Central memory CD8-positive, alpha-beta T cell (primary cell): ENCODE measurements at regions not wholly inside any gene's neighbourhood (a gene's known extent, or its start where the extent isn't known, plus 50 kb on each side); places are given as distances from the start of the nearest gene placed in this dataset.

Source experiments
- ATAC-seq: fragments of 150-1000 bp; cut with Tn5 transposase; replicated peaks from 2 replicates; pipeline ENCODE4 v1.10.0; 2022; ENCODE audit warnings: mild to moderate bottlenecking, moderate FRiP score, moderate number of reproducible peaks; ENCODE audit not compliant: poor library complexity, severe bottlenecking; ENCODE audit errors: extremely low read depth
- DNase-seq, 2 donors: peaks; one replicate each; pipeline ENCODE4 v3.0.0; 2021; ENCODE audit warnings: low spot score in 2 of 2
- H3K27ac Mint-ChIP-seq: one replicate; pipeline ENCODE4 v1.8.0; 2022; ENCODE audit warnings: low read depth, mild to moderate bottlenecking, moderate library complexity, mixed read lengths
- H3K27me3 Mint-ChIP-seq: one replicate; pipeline ENCODE4 v1.8.0; 2022; ENCODE audit warnings: mixed read lengths
- H3K36me3 Mint-ChIP-seq: one replicate; pipeline ENCODE4 v1.8.0; 2022; ENCODE audit warnings: mild to moderate bottlenecking, moderate library complexity, mixed read lengths; ENCODE audit not compliant: insufficient read depth
- H3K4me1 Mint-ChIP-seq: one replicate; pipeline ENCODE4 v1.8.0; 2022; ENCODE audit warnings: mixed read lengths
- H3K4me3 Mint-ChIP-seq: one replicate; pipeline ENCODE4 v1.8.0; 2022; ENCODE audit warnings: mild to moderate bottlenecking, moderate library complexity, mixed read lengths
- H3K9me3 Mint-ChIP-seq: one replicate; pipeline ENCODE4 v1.8.0; 2022; ENCODE audit warnings: mixed read lengths

DNA sequence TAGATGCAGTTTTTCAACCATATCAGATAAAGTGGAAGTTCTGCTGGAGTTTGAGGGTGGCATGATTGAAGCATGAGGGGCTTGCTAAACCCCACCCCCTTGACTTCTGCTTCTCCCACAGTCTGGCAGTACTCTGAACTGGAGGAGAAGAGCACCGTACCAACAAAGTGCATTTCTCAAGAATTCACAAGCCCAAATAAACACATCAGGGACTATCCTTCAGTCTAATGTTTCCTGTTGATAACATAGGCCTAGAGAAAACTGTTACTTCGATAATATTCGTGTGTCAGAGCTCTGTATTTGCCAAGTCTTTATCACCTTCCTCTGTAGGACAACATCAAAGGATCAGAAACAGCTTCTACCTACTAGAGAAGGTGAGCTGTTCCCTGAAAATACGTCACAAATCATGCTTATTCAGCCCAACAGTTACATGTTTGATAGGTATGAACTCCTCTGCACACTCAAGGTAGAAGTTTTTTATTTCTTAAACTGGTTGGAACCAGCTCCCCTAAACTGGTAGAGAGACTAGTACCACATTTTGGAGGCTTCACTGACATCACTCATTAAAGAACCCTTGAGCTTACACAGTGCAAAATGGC is 117.8 kb upstream of the PRNP start:
- no peak for DNase-seq
- H3K4me1 Mint-ChIP-seq = no peaks in the 10 kb centered on the region

GRCh38 chr20:4567170-4567569 is 119.1 kb upstream of the PRNP start:
- no peak overlapping the region for H3K4me3 Mint-ChIP-seq
- no peaks in the 10 kb centered on the region for H3K4me1 Mint-ChIP-seq
- ATAC-seq (no peak), DNase-seq (no peak)
- no peak overlapping the region for H3K27ac Mint-ChIP-seq
- H3K27me3 Mint-ChIP-seq = peaks cover 75% of the 10 kb centered on the region
- H3K9me3 Mint-ChIP-seq = peaks cover 4% of the 10 kb centered on the region
- no peaks in the 10 kb centered on the region for H3K36me3 Mint-ChIP-seq

More for the DNA sequence above, 117.8 kb upstream of the PRNP start:
- H3K4me3 Mint-ChIP-seq = no peak overlapping the region
- H3K27me3 Mint-ChIP-seq = peaks cover 75% of the 10 kb centered on the region
- no peaks in the 10 kb centered on the region for H3K36me3 Mint-ChIP-seq
- peaks cover 4% of the 10 kb centered on the region for H3K9me3 Mint-ChIP-seq
- no peak overlapping the region for H3K27ac Mint-ChIP-seq
- no peak for ATAC-seq

- no peak for DNase-seq
- no peaks in the 10 kb centered on the region for H3K4me1 Mint-ChIP-seq
- no peak overlapping the region for H3K4me3 Mint-ChIP-seq
- no peak overlapping the region for H3K27ac Mint-ChIP-seq
- ATAC-seq = no peak
- H3K36me3 Mint-ChIP-seq = no peaks in the 10 kb centered on the region
- peaks cover 92% of the 10 kb centered on the region for H3K27me3 Mint-ChIP-seq
- H3K9me3 Mint-ChIP-seq = peaks cover 4% of the 10 kb centered on the region
These were observed 122.7 kb upstream of the PRNP start for GRCh38 chr20:4563534-4563933.

DNA sequence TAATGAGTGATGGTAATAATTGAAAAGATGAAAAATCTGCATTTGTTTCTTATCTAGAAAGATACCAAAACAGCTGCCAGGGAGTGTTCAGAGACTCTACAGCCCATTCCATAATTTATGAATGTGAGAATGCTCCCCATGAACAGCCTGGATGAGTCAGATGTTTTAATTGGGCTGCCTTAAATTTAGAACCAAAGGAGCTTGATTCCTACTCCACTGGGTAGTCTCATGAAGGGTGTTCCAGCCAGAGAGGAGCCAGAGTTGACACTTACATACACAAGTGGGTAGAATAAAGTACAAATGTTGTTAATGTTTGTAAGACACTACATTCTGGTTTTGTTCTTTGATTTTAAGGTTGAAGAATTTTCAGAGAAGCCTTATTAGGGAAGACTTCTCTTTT is 123.2 kb upstream of the PRNP start:
- H3K4me1 Mint-ChIP-seq = no peaks in the 10 kb centered on the region
- DNase-seq = no peak
- H3K27ac Mint-ChIP-seq = no peak overlapping the region
- ATAC-seq = no peak
- H3K9me3 Mint-ChIP-seq = peaks cover 4% of the 10 kb centered on the region
- peaks cover 97% of the 10 kb centered on the region for H3K27me3 Mint-ChIP-seq
- no peak overlapping the region for H3K4me3 Mint-ChIP-seq
- no peaks in the 10 kb centered on the region for H3K36me3 Mint-ChIP-seq

GRCh38 chr20:4560667-4561066 is 125.6 kb upstream of the PRNP start:
- H3K4me3 Mint-ChIP-seq = no peak overlapping the region
- ATAC-seq = no peak
- DNase-seq = no peak
- H3K4me1 Mint-ChIP-seq = no peaks in the 10 kb centered on the region
- H3K27me3 Mint-ChIP-seq = peaks cover 88% of the 10 kb centered on the region
- H3K9me3 Mint-ChIP-seq = peaks cover 4% of the 10 kb centered on the region
- H3K36me3 Mint-ChIP-seq = no peaks in the 10 kb centered on the region
- no peak overlapping the region for H3K27ac Mint-ChIP-seq

DNA sequence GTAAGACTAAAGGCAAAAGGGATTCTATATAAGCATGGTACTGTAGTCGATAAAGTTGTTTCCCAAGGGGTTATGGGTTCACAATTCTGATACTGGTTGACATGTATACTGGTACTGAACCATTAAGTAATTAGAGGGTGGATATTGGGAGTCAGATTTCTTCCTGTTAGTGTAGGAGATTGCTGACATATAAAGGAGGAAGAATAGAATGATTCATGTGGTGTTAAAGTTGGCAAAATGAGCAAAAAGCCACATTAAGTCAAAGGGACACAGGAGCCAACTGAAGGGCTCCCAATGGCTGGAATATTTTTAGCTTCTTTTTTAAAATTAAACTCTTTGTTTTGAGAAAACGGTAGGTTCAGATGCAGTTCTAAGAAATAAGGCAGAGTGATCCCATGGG is 126.3 kb upstream of the PRNP start:
- DNase-seq = no peak
- Mint-ChIP-seq H3K4me1 (no peaks in the 10 kb centered on the region), H3K36me3 (no peaks in the 10 kb centered on the region), H3K27ac (no peak overlapping the region), H3K4me3 (no peak overlapping the region), H3K27me3 (peaks cover 88% of the 10 kb centered on the region), H3K9me3 (peaks cover 4% of the 10 kb centered on the region)
- no peak for ATAC-seq

DNA sequence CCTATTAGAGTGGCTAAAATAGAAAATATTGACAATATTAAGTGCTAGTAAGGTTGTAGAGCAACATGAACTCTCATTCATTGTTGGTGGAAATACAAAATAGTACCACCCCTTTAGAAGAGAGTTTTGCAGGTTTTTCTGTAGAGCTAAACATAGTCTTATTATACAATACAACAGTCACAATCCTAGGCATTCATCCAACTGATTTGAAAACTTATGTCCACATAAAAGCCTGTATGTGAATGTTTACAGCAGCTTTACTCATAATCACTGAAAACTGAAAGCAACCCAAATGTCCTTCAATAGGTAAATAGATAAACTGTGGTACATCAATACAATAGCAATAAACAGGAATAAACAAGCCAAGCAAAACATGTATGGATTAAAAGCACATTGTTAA is 127.2 kb upstream of the PRNP start:
- Mint-ChIP-seq H3K27ac (no peak overlapping the region), H3K27me3 (peaks cover 88% of the 10 kb centered on the region), H3K4me3 (no peak overlapping the region), H3K9me3 (peaks cover 4% of the 10 kb centered on the region), H3K4me1 (no peaks in the 10 kb centered on the region), H3K36me3 (no peaks in the 10 kb centered on the region)
- no peak for ATAC-seq
- no peak for DNase-seq

- no peak for DNase-seq
- peaks cover 76% of the 10 kb centered on the region for H3K27me3 Mint-ChIP-seq
- H3K27ac Mint-ChIP-seq = no peak overlapping the region
- H3K4me1 Mint-ChIP-seq = no peaks in the 10 kb centered on the region
- H3K4me3 Mint-ChIP-seq = no peak overlapping the region
- no peaks in the 10 kb centered on the region for H3K36me3 Mint-ChIP-seq
- no peaks in the 10 kb centered on the region for H3K9me3 Mint-ChIP-seq
- ATAC-seq = no peak
These were observed 129.5 kb upstream of the PRNP start for GRCh38 chr20:4556781-4557180.

GRCh38 chr20:4555188-4555890 is 130.9 kb upstream of the PRNP start:
- no peak overlapping the region for H3K4me3 Mint-ChIP-seq
- peaks cover 76% of the 10 kb centered on the region for H3K27me3 Mint-ChIP-seq
- ATAC-seq = no peak
- H3K4me1 Mint-ChIP-seq = no peaks in the 10 kb centered on the region
- no peak overlapping the region for H3K27ac Mint-ChIP-seq
- H3K9me3 Mint-ChIP-seq = no peaks in the 10 kb centered on the region
- no peak for DNase-seq
- no peaks in the 10 kb centered on the region for H3K36me3 Mint-ChIP-seq

DNA sequence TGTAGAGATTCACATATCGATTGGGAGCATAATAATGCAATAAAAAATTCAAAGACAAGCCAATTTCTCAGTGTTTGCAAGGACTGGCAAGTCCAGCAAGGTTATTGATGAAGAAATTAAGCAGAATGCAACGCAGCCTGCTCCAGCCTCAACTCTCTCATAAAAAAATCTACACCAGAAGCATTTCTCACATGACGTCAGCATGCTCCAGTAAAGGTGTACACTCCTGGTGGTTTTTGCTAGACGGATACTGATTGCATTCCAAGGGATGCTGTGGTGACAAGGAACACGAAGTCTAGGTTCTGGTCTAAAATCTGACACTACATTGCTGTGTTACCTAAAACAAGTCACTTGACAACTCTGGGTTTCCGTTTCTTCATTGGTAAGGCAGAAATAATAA is 131.9 kb upstream of the PRNP start:
- Mint-ChIP-seq H3K27me3 (peaks cover 76% of the 10 kb centered on the region), H3K9me3 (no peaks in the 10 kb centered on the region), H3K36me3 (no peaks in the 10 kb centered on the region), H3K4me3 (no peak overlapping the region), H3K27ac (no peak overlapping the region), H3K4me1 (no peaks in the 10 kb centered on the region)
- no peak for DNase-seq
- ATAC-seq = no peak

- DNase-seq (no peak), ATAC-seq (no peak)
- Mint-ChIP-seq H3K4me1 (no peaks in the 10 kb centered on the region), H3K27ac (no peak overlapping the region), H3K4me3 (no peak overlapping the region), H3K36me3 (no peaks in the 10 kb centered on the region), H3K27me3 (peaks cover 66% of the 10 kb centered on the region), H3K9me3 (no peaks in the 10 kb centered on the region)
These were observed 134.1 kb upstream of the PRNP start for GRCh38 chr20:4552075-4552640.

DNA sequence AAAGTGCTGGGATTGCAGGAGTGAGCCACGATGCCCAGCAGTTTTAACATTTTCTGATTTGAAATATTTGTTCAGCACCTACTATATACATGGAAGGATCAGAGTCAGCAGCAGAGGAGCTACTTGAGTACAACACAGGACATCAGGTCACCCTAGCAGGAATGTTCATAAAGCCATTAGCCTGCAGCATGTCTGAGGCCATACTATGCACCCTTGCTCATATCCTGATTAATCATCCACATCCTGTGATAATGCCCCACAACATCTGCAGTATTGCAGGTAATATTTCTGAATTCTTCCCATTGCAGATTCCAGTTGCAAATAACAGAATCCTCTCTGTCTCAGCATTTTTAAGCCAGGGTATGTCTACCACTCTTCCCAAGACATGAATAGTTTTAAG is 135.5 kb upstream of the PRNP start:
- Mint-ChIP-seq H3K4me1 (no peaks in the 10 kb centered on the region), H3K36me3 (no peaks in the 10 kb centered on the region), H3K27ac (no peak overlapping the region), H3K4me3 (no peak overlapping the region), H3K9me3 (no peaks in the 10 kb centered on the region), H3K27me3 (peaks cover 77% of the 10 kb centered on the region)
- ATAC-seq (no peak), DNase-seq (no peak)

DNA sequence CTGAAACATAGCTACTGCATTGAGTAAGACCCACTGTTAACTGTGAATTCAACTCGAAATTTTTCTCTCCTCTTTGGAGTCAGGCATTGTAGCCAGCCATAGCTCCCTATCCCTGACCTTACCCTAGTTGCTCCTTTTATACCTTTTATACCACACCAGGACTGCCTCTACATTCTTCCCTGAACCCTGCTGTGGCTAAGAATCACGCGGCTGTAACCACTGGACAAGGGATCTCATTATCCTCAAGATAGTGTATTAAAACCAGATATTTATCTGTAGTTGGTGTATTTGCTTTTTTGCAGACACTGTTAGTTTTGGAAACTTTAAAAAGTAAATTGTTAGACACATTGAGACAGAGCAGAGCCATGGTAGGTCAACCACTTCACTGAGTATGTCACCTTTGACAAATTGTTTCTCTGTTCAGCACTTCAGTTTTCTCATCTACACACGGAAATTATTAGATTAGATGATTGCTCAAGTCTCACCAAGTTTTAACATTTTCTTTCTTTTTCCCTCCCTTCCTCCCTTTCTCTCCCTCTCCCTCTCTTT is 136.5 kb upstream of the PRNP start:
- peaks cover 77% of the 10 kb centered on the region for H3K27me3 Mint-ChIP-seq

More for the DNA sequence above, 136.5 kb upstream of the PRNP start:
- Mint-ChIP-seq H3K27ac (no peak overlapping the region), H3K4me1 (no peaks in the 10 kb centered on the region), H3K4me3 (no peak overlapping the region), H3K36me3 (no peaks in the 10 kb centered on the region), H3K9me3 (no peaks in the 10 kb centered on the region)
- no peak for ATAC-seq
- DNase-seq = no peak
